Esophagus squamous epithelium (tissue), 5 donors: ENCODE measurements at regions not wholly inside any gene's neighbourhood (a gene's known extent, or its start where the extent isn't known, plus 50 kb on each side); places are given as distances from the start of the nearest gene placed in this dataset.

Source experiments
- DNase-seq: peaks from one replicate; lab custom pipeline; 2025; lab: John Stamatoyannopoulos, UW
- H3K27ac ChIP-seq, 4 donors: fragments of 200-600 bp; sonication (generic); one replicate each; pipeline ENCODE4 v1.5.1; 2016 to 2019; ENCODE audit warnings: mild to moderate bottlenecking in 1 of 4
- H3K27me3 ChIP-seq, 4 donors: fragments of 200-600 bp; sonication (generic); 1 replicate in 3 of 4; 2 replicates in 1 of 4; pipeline versions ENCODE4 v1.5.1 to v1.6.0; 2017 to 2021; ENCODE audit warnings: antibody characterized with exemption in 1 of 4
- H3K36me3 ChIP-seq, 3 donors: fragments of 200-600 bp; sonication (generic); one replicate each; pipeline ENCODE4 v1.5.1; 2016 to 2019
- H3K4me1 ChIP-seq, 3 donors: fragments of 200-600 bp; sonication (generic); one replicate each; pipeline ENCODE4 v1.5.1; 2017 to 2019
- H3K4me3 ChIP-seq, 4 donors: fragments of 200-600 bp; sonication (generic); 1 replicate in 3 of 4; 2 replicates in 1 of 4; pipeline ENCODE4 v1.5.1; 2016 to 2019; ENCODE audit warnings: mild to moderate bottlenecking in 2 of 4, moderate library complexity in 1 of 4
- H3K9me3 ChIP-seq, 3 donors: fragments of 200-600 bp; sonication (generic); one replicate each; pipeline ENCODE4 v1.5.1; 2016 to 2019
- POLR2A ChIP-seq, 4 donors: fragments of 450-650 bp; IDR thresholded peaks; one replicate each; pipeline ENCODE4 v1.6.1; 2017; ENCODE audit warnings: antibody characterized with exemption in 4 of 4, mild to moderate bottlenecking in 4 of 4, moderate library complexity in 3 of 4
- WGBS, 2 donors: methylation state at CpG; one replicate each; pipeline ENCODE4 v1.1.5; 2018; 5-methylcytosine and 5-hydroxymethylcytosine counted together
- intact Hi-C: fragments of 100-400 bp; cut with DNase I; formaldehyde crosslinking; loops from one replicate; pipeline ENCODE4 v1.15.0; 2022
- TF ChIP-seq, protein P1 (sequence below), 6 experiments: fragments of 450-650 bp in 4 of 6; fragments of 200-600 bp in 2 of 6; sonication (generic) in 2 of 6; IDR thresholded peaks; one replicate each; pipeline ENCODE4 v1.5.1; 2016 to 2019; ENCODE audit warnings: antibody characterized with exemption in 6 of 6, mild to moderate bottlenecking in 4 of 6, moderate library complexity in 4 of 6
- donor health status: DM: yes; HTN: yes; CAD: no.

DNA sequence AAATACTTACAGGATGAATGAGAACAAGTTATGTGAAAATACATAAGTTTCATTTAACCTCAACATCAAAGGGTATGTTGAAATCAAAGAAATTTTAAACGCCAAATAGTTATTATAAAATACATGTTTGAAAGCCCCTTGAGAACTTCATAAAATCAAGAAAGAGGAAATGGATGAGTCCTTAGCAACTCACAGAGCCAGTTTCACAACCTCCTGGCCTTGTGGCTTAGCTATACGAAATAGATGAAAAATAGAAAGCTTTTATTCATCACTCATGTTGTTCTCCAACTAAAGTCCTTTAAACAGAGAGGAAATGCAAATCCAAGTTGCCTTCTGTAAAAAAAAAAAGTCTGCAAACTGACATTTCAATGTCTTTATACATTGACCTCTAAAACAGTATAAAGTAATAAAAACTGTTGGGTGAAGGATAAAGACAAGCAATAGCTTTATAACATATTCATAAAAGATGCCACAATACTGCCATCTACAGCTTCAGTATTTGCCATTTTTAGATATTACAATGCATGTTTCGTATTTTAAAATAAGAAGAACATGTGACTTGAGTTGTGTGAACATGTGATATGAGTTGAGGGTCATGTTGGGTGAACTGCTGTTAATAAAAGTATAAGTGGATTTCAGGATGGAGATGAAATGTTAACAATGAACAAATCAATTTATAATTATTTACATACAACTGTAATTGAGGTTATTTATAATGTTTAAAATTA, 847.8 kb downstream of the MRPL39 start:
- Histone ChIP-seq H3K27ac (no peak overlapping the region), H3K27me3 (no peaks in the 10 kb centered on the region), H3K36me3 (no peaks in the 10 kb centered on the region), H3K4me1 (no peaks in the 10 kb centered on the region), H3K9me3 (no peaks in the 10 kb centered on the region), H3K4me3 (no peak overlapping the region)
- WGBS, 2 donors, result 33 to 40% methylated on average over 3 of the region's 3 CpGs
- TF ChIP-seq, protein P1, sequence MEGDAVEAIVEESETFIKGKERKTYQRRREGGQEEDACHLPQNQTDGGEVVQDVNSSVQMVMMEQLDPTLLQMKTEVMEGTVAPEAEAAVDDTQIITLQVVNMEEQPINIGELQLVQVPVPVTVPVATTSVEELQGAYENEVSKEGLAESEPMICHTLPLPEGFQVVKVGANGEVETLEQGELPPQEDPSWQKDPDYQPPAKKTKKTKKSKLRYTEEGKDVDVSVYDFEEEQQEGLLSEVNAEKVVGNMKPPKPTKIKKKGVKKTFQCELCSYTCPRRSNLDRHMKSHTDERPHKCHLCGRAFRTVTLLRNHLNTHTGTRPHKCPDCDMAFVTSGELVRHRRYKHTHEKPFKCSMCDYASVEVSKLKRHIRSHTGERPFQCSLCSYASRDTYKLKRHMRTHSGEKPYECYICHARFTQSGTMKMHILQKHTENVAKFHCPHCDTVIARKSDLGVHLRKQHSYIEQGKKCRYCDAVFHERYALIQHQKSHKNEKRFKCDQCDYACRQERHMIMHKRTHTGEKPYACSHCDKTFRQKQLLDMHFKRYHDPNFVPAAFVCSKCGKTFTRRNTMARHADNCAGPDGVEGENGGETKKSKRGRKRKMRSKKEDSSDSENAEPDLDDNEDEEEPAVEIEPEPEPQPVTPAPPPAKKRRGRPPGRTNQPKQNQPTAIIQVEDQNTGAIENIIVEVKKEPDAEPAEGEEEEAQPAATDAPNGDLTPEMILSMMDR (IDR thresholded peaks at IDR 0.05), result no peak
- TF ChIP-seq POLR2A (IDR thresholded peaks at IDR 0.05), result no peak
- DNase-seq, result no peak
- intact Hi-C loops, result no loop called here

DNA sequence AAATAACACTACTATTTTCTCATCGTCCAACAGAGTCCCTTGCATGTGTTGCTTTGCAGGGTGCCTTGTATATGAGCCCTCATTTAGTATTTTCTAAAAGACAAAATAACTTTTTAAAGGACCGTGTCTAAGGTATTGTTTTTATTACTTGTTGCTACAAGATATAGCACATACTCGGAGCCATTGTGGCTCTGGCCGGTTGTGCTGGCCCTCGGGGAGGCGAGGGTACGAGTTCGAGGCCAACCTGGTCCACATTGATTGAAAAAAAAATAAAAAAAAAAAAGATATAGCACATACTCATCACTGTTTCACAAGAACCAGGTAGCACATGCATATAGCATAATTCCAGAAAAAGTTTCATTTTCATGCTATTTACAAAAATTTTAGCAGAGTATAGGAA, 869.2 kb downstream of the MRPL39 start:
- Histone ChIP-seq H3K9me3 (no peaks in the 10 kb centered on the region), H3K36me3 (no peaks in the 10 kb centered on the region), H3K4me1 (no peaks in the 10 kb centered on the region), H3K27ac (no peak overlapping the region), H3K4me3 (no peak overlapping the region), H3K27me3 (no peaks in the 10 kb centered on the region)
- TF ChIP-seq, protein P1 (IDR thresholded peaks at IDR 0.05), result no peak
- TF ChIP-seq POLR2A (IDR thresholded peaks at IDR 0.05), result no peak
- WGBS, 2 donors, result 80 to 81% methylated on average over 8 of the region's 8 CpGs
- intact Hi-C loops, result no loop called here
- DNase-seq, result no peak

DNA sequence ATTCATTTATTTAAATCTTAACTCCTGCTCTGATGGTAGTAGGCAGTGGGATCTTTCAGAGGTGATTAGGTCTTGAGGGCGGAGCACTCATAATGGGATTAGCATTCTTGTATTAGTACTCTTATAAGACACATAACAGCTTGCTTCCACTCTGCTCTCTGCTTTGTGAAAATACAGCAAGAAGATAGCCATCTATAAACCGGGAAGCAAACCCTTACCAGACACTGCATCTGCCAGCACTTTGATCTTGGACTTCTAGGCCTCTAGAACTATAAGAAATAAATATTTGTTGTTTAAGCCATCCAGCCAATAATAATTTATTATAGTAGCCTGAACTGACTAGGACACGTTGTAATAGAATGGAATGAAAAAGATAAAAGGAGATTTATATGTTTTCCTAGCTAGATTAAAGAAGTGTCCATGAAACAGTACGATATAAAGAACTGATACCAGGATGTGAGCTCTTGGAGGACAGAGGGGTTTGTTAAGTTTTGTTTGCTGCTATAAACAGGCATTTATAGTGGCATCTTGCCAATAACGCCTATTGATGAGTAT, 869.9 kb downstream of the MRPL39 start:
- H3K27me3 ChIP-seq, result no peaks in the 10 kb centered on the region
- H3K4me1 ChIP-seq, result no peaks in the 10 kb centered on the region
- no peak for TF ChIP-seq POLR2A (IDR thresholded peaks at IDR 0.05)
- TF ChIP-seq, protein P1 (IDR thresholded peaks at IDR 0.05), result no peak
- no peak overlapping the region for H3K27ac ChIP-seq
- H3K4me3 ChIP-seq, result no peak overlapping the region
- no peak for DNase-seq
- H3K36me3 ChIP-seq, result no peaks in the 10 kb centered on the region
- WGBS, 2 donors, result 45 to 54% methylated on average over 5 of the region's 5 CpGs
- no peaks in the 10 kb centered on the region for H3K9me3 ChIP-seq
- intact Hi-C loops, result no loop called here

DNA sequence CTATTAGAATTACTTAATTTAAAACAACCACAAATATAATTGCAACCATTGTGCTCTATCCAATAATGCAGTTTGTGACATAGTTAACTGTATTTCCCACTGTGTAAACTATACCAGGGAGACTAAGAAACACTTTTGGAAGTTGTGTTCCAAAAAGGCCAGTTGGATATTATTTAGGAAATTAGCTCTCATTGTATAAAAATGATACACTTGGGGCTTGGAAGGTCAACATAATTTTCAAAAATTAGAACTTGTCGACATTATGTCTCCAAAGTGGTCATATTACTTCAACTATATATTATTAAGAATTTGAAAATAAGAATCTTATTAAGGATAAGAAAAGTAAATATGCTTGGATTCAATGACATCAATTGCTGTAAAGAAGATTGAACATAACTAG, 876.6 kb downstream of the MRPL39 start:
- no peak for TF ChIP-seq POLR2A (IDR thresholded peaks at IDR 0.05)
- TF ChIP-seq, protein P1 (IDR thresholded peaks at IDR 0.05), result no peak
- H3K4me3 ChIP-seq, result no peak overlapping the region
- H3K9me3 ChIP-seq, result no peaks in the 10 kb centered on the region
- H3K27me3 ChIP-seq, result no peaks in the 10 kb centered on the region
- H3K4me1 ChIP-seq, result no peaks in the 10 kb centered on the region
- H3K36me3 ChIP-seq, result no peaks in the 10 kb centered on the region
- no peak for DNase-seq
- intact Hi-C loops, result no loop called here
- H3K27ac ChIP-seq, result no peak overlapping the region
- 45 to 54% methylated on average over 1 of the region's 1 CpG for WGBS, 2 donors

DNA sequence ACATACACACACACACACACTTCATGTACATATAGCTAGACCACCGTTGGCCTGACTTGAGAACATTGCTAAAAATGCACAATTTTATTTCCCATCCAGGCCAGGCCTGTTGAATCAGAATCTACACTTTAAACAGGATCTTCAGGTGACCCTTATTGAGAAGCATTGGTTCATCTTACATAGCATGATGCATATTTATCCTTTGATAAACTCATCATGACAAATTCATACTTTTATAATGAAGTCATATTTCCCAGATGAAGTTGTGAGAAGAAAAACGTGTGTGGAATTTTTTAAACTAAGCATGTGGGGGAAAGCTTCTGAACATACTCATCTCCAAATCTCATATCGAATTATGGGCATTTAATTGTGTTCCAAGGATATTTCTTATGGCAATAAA, 877.7 kb downstream of the MRPL39 start:
- H3K9me3 ChIP-seq, result no peaks in the 10 kb centered on the region
- no peak overlapping the region for H3K27ac ChIP-seq
- H3K27me3 ChIP-seq, result no peaks in the 10 kb centered on the region
- TF ChIP-seq POLR2A (IDR thresholded peaks at IDR 0.05), result no peak
- TF ChIP-seq, protein P1 (IDR thresholded peaks at IDR 0.05), result no peak
- no peaks in the 10 kb centered on the region for H3K4me1 ChIP-seq
- H3K36me3 ChIP-seq, result no peaks in the 10 kb centered on the region
- WGBS, 2 donors, result 44 to 58% methylated on average over 3 of the region's 3 CpGs
- no peak for DNase-seq
- H3K4me3 ChIP-seq, result no peak overlapping the region
- intact Hi-C loops, result no loop called here
